Transverse colon (tissue), 4 donors: ENCODE measurements at regions not wholly inside any gene's neighbourhood (a gene's known extent, or its start where the extent isn't known, plus 50 kb on each side); places are given as distances from the start of the nearest gene placed in this dataset.
A peak's percentile ranks its signal among the peaks of the same experiment; 100 is the strongest.
"Not testable (repeated sequence)": the region's sequence is repeated elsewhere in the genome, so short reads cannot be mapped to it uniquely, and the experiment has no call there.

Experiments
- DNase-seq: peaks from one replicate; pipeline ENCODE4 v3.0.0-alpha.2; 2019
- H3K27ac ChIP-seq, 4 donors: fragments of 200-600 bp; sonication (generic); 2 replicates each; pipeline ENCODE4 v1.5.1; 2016 to 2018; ENCODE audit warnings: inconsistent platforms in 4 of 4
- H3K27me3 ChIP-seq: fragments of 200-600 bp; sonication (generic); 2 replicates; pipeline ENCODE4 v1.5.1; 2017; ENCODE audit warnings: inconsistent platforms
- H3K36me3 ChIP-seq, 4 donors: fragments of 200-600 bp; sonication (generic); 2 replicates each; pipeline ENCODE4 v1.5.1; 2017 to 2019; ENCODE audit warnings: inconsistent platforms in 4 of 4
- H3K4me1 ChIP-seq, 4 donors: fragments of 200-600 bp; sonication (generic); 2 replicates each; pipeline ENCODE4 v1.5.1; 2017 to 2020; ENCODE audit warnings: inconsistent platforms in 4 of 4
- H3K4me3 ChIP-seq, 4 donors: fragments of 200-600 bp; sonication (generic); 1 replicate in 1 of 4; 2 replicates in 3 of 4; pipeline versions ENCODE4 v1.5.1 to v1.6.1; 2017 to 2019; ENCODE audit warnings: inconsistent platforms in 4 of 4
- H3K9me3 ChIP-seq, 2 donors: fragments of 200-600 bp; sonication (generic); 2 replicates each; pipeline ENCODE4 v1.5.1; 2017 to 2019; ENCODE audit warnings: inconsistent platforms in 2 of 2
- CTCF ChIP-seq, 5 experiments: fragments of 200-600 bp in 3 of 5; fragments of 450-650 bp in 2 of 5; sonication (generic) in 3 of 5; IDR thresholded peaks; 1 replicate in 2 of 5; 2 replicates in 3 of 5; pipeline ENCODE4 v1.5.1; 2016 to 2017; ENCODE audit warnings: antibody characterized with exemption in 5 of 5, inconsistent platforms in 3 of 5, mild to moderate bottlenecking in 2 of 5, moderate library complexity in 1 of 5
- EP300 ChIP-seq: sonication (generic); formaldehyde crosslinking; IDR thresholded peaks from one replicate; pipeline ENCODE4 v1.6.1; 2017; ENCODE audit warnings: antibody characterized with exemption, low read depth
- POLR2A ChIP-seq: fragments of 450-650 bp; IDR thresholded peaks from one replicate; pipeline ENCODE4 v1.6.1; 2016; ENCODE audit warnings: antibody characterized with exemption, mild to moderate bottlenecking, moderate library complexity
- POLR2AphosphoS5 ChIP-seq, 3 donors: sonication (generic); formaldehyde crosslinking; IDR thresholded peaks; one replicate each; pipeline ENCODE4 v1.6.1; 2016; ENCODE audit warnings: antibody characterized with exemption in 3 of 3
- WGBS, 2 donors: methylation state at CpG; one replicate each; pipeline ENCODE4 v1.1.5; 2018; ENCODE audit warnings: low coverage in 1 of 2; 5-methylcytosine and 5-hydroxymethylcytosine counted together
- in situ Hi-C, 4 donors: fragments of 200-750 bp; cut with MboI; loops; one replicate each; pipeline versions ENCODE4 v1.15.0 to v1.15.1; 2017; ENCODE audit warnings: low sequenced_read_pairs in 3 of 4, low pct_ligation_motif_present in 1 of 4, low pct_unique_long_range_greater_than_20kb in 1 of 4
- intact Hi-C: fragments of 100-400 bp; cut with DNase I; formaldehyde crosslinking; loops from one replicate; pipeline ENCODE4 v1.15.1; 2023; ENCODE audit warnings: low total_unique reads

- in situ Hi-C loops, result no loop called here
- TF ChIP-seq EP300 (peak; percentile 91), POLR2AphosphoS5 (IDR thresholded peaks at IDR 0.05) (peak; percentile 75 to 93 (median 90)), POLR2A (peak; percentile 8), CTCF (IDR thresholded peaks at IDR 0.05) (no peak)
- Histone ChIP-seq H3K36me3 (no peaks in the 10 kb centered on the region), H3K4me1 (peaks cover 14 to 39% (median 26%) of the 10 kb centered on the region in 4 donors), H3K4me3 (no peak overlapping the region), H3K9me3 (no peaks in the 10 kb centered on the region), H3K27me3 (no peaks in the 10 kb centered on the region), H3K27ac (peak overlapping the region; percentile 76 to 90 (median 82))
- 48 to 58% methylated on average over 11 to 18 of the region's 18 CpGs for WGBS, 2 donors
- peak; percentile 57 for DNase-seq
- intact Hi-C loops, result loop anchor here (5.0 to 10.0 kb wide), 2 partner anchors 67 to 81 kb away; no protein-coding TSS in a partner anchor
Observed at GRCh38 chr1:8121261-8122159, 95.4 kb upstream of the ERRFI1 start.

- TF ChIP-seq EP300, result no peak
- TF ChIP-seq CTCF (IDR thresholded peaks at IDR 0.05), result no peak
- TF ChIP-seq POLR2AphosphoS5 (IDR thresholded peaks at IDR 0.05), result no peak
- TF ChIP-seq POLR2A, result no peak
- Histone ChIP-seq H3K4me1 (peaks cover 14 to 47% (median 30%) of the 10 kb centered on the region in 4 donors), H3K27me3 (no peaks in the 10 kb centered on the region), H3K4me3 (no peak overlapping the region), H3K27ac (peak overlapping the region; percentile 76 to 90 (median 82)), H3K9me3 (no peaks in the 10 kb centered on the region), H3K36me3 (no peaks in the 10 kb centered on the region)
- intact Hi-C loops (loop anchor here (5.0 to 10.0 kb wide), 2 partner anchors 66 to 82 kb away; no protein-coding TSS in a partner anchor), in situ Hi-C loops (no loop called here)
- 12 to 19% methylated on average over 2 to 10 of the region's 10 CpGs for WGBS, 2 donors
- DNase-seq, result no peak
Observed at GRCh38 chr1:8120693-8121260, 94.7 kb upstream of the ERRFI1 start.

- H3K36me3 ChIP-seq, H3K4me3 ChIP-seq, in situ Hi-C loops, DNase-seq, H3K9me3 ChIP-seq, intact Hi-C loops, H3K27me3 ChIP-seq: not testable (repeated sequence)
- peaks cover 14 to 48% (median 30%) of the 10 kb centered on the region in 4 donors for H3K4me1 ChIP-seq
- WGBS, 2 donors, result 78 to 94% methylated on average over 4 to 6 of the region's 6 CpGs
- peak overlapping the region; percentile 76 to 90 (median 82) for H3K27ac ChIP-seq
Observed at GRCh38 chr1:8118736-8119135, 92.6 kb upstream of the ERRFI1 start.

GRCh38 chr1:8118031-8118451 is 91.9 kb upstream of the ERRFI1 start:
- Histone ChIP-seq H3K4me3 (no peak overlapping the region), H3K27ac (peak overlapping the region; percentile 76 to 90 (median 82)), H3K27me3 (no peaks in the 10 kb centered on the region), H3K36me3 (no peaks in the 10 kb centered on the region), H3K4me1 (peaks cover 14 to 48% (median 30%) of the 10 kb centered on the region in 4 donors), H3K9me3 (no peaks in the 10 kb centered on the region)
- intact Hi-C loops (no loop called here), in situ Hi-C loops (no loop called here)
- WGBS, 2 donors, result 81 to 100% methylated on average over 1 to 7 of the region's 7 CpGs
- no peak for DNase-seq
- no peak for TF ChIP-seq EP300
- TF ChIP-seq POLR2A, result no peak
- no peak for TF ChIP-seq CTCF (IDR thresholded peaks at IDR 0.05)
- no peak for TF ChIP-seq POLR2AphosphoS5 (IDR thresholded peaks at IDR 0.05)
